ENCODE measurements at regions not wholly inside any gene's neighbourhood (a gene's known extent, or its start where the extent isn't known, plus 50 kb on each side); places are given as distances from the start of the nearest gene placed in this dataset.

DNA sequence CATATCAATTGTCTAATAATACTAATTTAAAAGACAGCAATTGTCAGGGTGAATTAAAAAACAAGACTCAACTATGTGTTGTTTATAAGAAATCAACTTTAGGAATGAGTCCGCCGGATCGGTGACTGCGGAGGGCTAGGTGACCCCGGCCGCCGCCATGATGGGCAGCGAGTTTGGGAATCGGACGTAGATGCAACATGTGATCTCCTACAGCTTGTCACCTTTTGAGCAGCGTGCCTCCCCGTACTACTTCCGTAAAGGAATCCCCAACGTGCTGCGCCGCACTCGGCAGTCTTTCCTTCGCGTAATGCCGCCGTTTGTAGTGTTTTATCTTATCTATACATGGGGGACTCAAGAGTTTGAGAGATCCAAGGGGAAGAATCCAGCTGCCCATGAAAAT is 742.5 kb upstream of the PABPC4L start:
- TF ChIP-seq, protein P1, sequence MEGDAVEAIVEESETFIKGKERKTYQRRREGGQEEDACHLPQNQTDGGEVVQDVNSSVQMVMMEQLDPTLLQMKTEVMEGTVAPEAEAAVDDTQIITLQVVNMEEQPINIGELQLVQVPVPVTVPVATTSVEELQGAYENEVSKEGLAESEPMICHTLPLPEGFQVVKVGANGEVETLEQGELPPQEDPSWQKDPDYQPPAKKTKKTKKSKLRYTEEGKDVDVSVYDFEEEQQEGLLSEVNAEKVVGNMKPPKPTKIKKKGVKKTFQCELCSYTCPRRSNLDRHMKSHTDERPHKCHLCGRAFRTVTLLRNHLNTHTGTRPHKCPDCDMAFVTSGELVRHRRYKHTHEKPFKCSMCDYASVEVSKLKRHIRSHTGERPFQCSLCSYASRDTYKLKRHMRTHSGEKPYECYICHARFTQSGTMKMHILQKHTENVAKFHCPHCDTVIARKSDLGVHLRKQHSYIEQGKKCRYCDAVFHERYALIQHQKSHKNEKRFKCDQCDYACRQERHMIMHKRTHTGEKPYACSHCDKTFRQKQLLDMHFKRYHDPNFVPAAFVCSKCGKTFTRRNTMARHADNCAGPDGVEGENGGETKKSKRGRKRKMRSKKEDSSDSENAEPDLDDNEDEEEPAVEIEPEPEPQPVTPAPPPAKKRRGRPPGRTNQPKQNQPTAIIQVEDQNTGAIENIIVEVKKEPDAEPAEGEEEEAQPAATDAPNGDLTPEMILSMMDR (IDR thresholded peaks at IDR 0.05 in 4 of 5, conservative IDR thresholded peaks at IDR 0.05 in 1 of 5), result no peak
- TF ChIP-seq POLR2A (IDR thresholded peaks at IDR 0.05), result no peak

Data from gastrocnemius medialis (tissue), 4 donors.